Gastrocnemius medialis (tissue), 4 donors: ENCODE measurements at regions not wholly inside any gene's neighbourhood (a gene's known extent, or its start where the extent isn't known, plus 50 kb on each side); places are given as distances from the start of the nearest gene placed in this dataset.

ENCODE experiments used
- ATAC-seq, 2 donors: fragments of 150-250 bp; one replicate each; pipeline ENCODE4 v1.9.1; 2016
- DNase-seq, 2 donors: peaks; one replicate each; pipeline ENCODE4 v3.0.0-alpha.2; 2019
- H3K27ac ChIP-seq, 4 donors: fragments of 200-600 bp; sonication (generic); 1 replicate in 1 of 4; 2 replicates in 3 of 4; pipeline ENCODE4 v1.5.1; 2016 to 2018; ENCODE audit warnings: mild to moderate bottlenecking in 2 of 4, moderate library complexity in 1 of 4
- H3K27me3 ChIP-seq, 3 donors: fragments of 200-600 bp; sonication (generic) in 2 of 3; 1 replicate in 1 of 3; 2 replicates in 2 of 3; pipeline versions ENCODE4 v1.5.1 to v1.6.0; 2016 to 2019; ENCODE audit warnings: mild to moderate bottlenecking in 1 of 3, moderate library complexity in 1 of 3
- H3K36me3 ChIP-seq, 2 donors: fragments of 200-600 bp; sonication (generic) in 1 of 2; one replicate each; pipeline ENCODE4 v1.5.1; 2017 to 2018
- H3K4me1 ChIP-seq, 2 donors: fragments of 200-600 bp; sonication (generic) in 1 of 2; one replicate each; pipeline ENCODE4 v1.5.1; 2016 to 2017; ENCODE audit warnings: mild to moderate bottlenecking in 2 of 2
- H3K4me3 ChIP-seq, 4 donors: fragments of 200-600 bp; sonication (generic) in 3 of 4; 1 replicate in 1 of 4; 2 replicates in 3 of 4; pipeline ENCODE4 v1.5.1; 2016 to 2019; ENCODE audit warnings: mild to moderate bottlenecking in 2 of 4
- H3K9me3 ChIP-seq, 3 donors: fragments of 200-600 bp; sonication (generic) in 2 of 3; 1 replicate in 1 of 3; 2 replicates in 2 of 3; pipeline ENCODE4 v1.5.1; 2016 to 2019
- POLR2A ChIP-seq, 2 donors: fragments of 450-650 bp; IDR thresholded peaks; one replicate each; pipeline ENCODE4 v1.6.1; 2017; ENCODE audit warnings: antibody characterized with exemption in 2 of 2, mild to moderate bottlenecking in 2 of 2, moderate library complexity in 2 of 2
- in situ Hi-C, 4 donors: fragments of 200-750 bp; cut with MboI; loops; one replicate each; pipeline versions ENCODE4 v1.15.0 to v1.8.0; 2017; ENCODE audit warnings: low sequenced_read_pairs in 4 of 4
- intact Hi-C: fragments of 100-400 bp; cut with DNase I; formaldehyde crosslinking; loops from one replicate; pipeline ENCODE4 v1.15.1; 2023; ENCODE audit warnings: low total_unique reads
- TF ChIP-seq, protein P1 (sequence below), 5 experiments: fragments of 450-650 bp in 3 of 5; fragments of 200-600 bp in 2 of 5; sonication (generic) in 2 of 5; IDR thresholded peaks in 4 of 5; conservative IDR thresholded peaks in 1 of 5; 1 replicate in 4 of 5; 2 replicates in 1 of 5; pipeline ENCODE4 v1.5.1; 2016 to 2019; ENCODE audit warnings: antibody characterized with exemption in 5 of 5, mild to moderate bottlenecking in 3 of 5, moderate library complexity in 3 of 5

DNA sequence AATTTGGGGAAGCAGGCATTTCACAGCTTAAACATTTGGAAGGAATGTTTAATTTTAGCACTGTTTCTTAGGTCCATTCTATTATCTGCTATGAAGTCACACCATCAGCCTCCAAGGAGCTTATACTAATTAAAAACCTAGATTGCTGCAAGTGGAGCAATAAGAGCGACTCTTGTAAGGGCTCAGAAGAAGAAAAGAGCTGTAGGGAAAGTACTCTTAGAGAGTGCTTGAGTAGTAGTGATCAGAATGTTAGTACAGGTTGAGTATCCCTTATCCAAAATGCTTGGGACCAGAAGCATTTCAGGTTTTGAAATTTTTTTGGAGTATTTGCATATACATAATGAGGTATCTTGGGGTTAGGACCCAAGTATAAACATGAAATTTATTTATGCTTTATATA, 285.3 kb downstream of the UBE3D start:
- DNase-seq, result no peak
- Histone ChIP-seq H3K36me3 (no peaks in the 10 kb centered on the region), H3K27me3 (no peaks in the 10 kb centered on the region), H3K9me3 (no peaks in the 10 kb centered on the region), H3K27ac (no peak overlapping the region), H3K4me3 (no peak overlapping the region), H3K4me1 (no peaks in the 10 kb centered on the region)
- TF ChIP-seq, protein P1, sequence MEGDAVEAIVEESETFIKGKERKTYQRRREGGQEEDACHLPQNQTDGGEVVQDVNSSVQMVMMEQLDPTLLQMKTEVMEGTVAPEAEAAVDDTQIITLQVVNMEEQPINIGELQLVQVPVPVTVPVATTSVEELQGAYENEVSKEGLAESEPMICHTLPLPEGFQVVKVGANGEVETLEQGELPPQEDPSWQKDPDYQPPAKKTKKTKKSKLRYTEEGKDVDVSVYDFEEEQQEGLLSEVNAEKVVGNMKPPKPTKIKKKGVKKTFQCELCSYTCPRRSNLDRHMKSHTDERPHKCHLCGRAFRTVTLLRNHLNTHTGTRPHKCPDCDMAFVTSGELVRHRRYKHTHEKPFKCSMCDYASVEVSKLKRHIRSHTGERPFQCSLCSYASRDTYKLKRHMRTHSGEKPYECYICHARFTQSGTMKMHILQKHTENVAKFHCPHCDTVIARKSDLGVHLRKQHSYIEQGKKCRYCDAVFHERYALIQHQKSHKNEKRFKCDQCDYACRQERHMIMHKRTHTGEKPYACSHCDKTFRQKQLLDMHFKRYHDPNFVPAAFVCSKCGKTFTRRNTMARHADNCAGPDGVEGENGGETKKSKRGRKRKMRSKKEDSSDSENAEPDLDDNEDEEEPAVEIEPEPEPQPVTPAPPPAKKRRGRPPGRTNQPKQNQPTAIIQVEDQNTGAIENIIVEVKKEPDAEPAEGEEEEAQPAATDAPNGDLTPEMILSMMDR (IDR thresholded peaks at IDR 0.05 in 4 of 5, conservative IDR thresholded peaks at IDR 0.05 in 1 of 5), result no peak
- no peak for TF ChIP-seq POLR2A (IDR thresholded peaks at IDR 0.05)
- in situ Hi-C loops (no loop called here), intact Hi-C loops (no loop called here)
- ATAC-seq, result no peak

DNA sequence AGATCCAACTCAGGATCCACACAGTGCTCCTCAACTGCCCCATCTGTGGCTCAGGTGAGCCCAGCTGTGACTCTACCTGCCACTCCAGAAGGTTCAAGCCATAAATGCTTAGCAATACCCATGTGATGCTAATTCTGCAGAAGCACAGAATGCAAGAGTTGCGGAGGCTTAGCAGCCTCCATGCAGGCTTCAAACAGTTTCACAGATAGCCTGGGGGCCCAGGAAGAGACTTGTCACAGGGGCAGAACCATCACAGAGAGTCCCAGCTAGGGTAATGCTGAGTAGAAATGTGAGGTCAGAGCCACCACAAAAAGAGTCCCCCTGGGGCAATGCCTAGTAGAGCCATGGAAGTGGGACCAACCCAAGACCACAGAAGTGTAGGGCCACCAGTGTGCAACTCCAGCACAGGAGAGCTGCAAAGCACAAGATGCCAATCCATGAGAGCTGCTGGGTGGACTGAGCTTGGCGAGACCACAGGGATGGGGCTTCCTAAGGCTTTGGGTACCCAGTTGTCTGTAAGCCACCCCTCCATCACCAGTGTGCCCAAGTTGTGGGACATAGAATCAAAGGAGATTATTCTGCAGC, 283.9 kb downstream of the UBE3D start:
- Histone ChIP-seq H3K9me3 (no peaks in the 10 kb centered on the region), H3K27ac (no peak overlapping the region), H3K36me3 (no peaks in the 10 kb centered on the region), H3K27me3 (no peaks in the 10 kb centered on the region), H3K4me3 (no peak overlapping the region), H3K4me1 (no peaks in the 10 kb centered on the region)
- no peak for DNase-seq
- TF ChIP-seq, protein P1 (IDR thresholded peaks at IDR 0.05 in 4 of 5, conservative IDR thresholded peaks at IDR 0.05 in 1 of 5), result no peak
- no peak for TF ChIP-seq POLR2A (IDR thresholded peaks at IDR 0.05)
- in situ Hi-C loops, result no loop called here
- intact Hi-C loops, result no loop called here
- ATAC-seq, result no peak

DNA sequence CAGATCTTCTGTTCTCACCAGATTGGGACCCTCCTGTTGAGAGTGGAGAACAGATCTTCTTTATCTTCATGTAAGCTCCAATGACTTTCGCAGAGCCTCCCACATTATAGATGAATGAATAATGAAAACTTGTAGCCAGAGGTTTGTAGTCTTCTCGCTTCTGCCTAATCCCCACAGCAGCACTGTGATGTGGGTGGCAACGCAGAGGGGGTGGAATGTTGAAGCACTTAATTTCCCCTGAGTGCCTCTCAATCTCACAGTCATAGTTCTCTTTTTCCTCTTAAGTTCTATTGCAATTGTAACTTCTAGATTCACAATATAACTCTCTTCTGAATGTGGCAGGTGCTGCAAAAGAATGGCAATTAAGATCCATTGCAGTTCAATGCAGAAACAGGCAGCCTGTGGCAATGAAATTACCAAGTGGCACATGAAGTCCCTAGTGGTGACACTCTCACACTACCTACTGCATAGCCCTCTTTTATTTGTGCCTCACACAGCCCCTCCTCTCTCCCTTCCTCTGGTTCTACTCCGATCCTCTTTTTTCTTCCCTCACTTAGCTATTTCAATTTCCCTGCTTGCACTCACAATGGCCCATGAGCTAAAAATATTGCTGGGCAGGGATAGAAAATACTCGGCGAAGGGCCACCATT, 281.9 kb downstream of the UBE3D start:
- no peaks in the 10 kb centered on the region for H3K27me3 ChIP-seq
- no peak for ATAC-seq
- H3K4me1 ChIP-seq, result no peaks in the 10 kb centered on the region
- in situ Hi-C loops, result no loop called here
- no peaks in the 10 kb centered on the region for H3K36me3 ChIP-seq
- intact Hi-C loops, result no loop called here
- no peaks in the 10 kb centered on the region for H3K9me3 ChIP-seq
- H3K27ac ChIP-seq, result no peak overlapping the region
- no peak overlapping the region for H3K4me3 ChIP-seq
- TF ChIP-seq POLR2A (IDR thresholded peaks at IDR 0.05), result no peak
- TF ChIP-seq, protein P1 (IDR thresholded peaks at IDR 0.05 in 4 of 5, conservative IDR thresholded peaks at IDR 0.05 in 1 of 5), result no peak
- DNase-seq, result no peak

DNA sequence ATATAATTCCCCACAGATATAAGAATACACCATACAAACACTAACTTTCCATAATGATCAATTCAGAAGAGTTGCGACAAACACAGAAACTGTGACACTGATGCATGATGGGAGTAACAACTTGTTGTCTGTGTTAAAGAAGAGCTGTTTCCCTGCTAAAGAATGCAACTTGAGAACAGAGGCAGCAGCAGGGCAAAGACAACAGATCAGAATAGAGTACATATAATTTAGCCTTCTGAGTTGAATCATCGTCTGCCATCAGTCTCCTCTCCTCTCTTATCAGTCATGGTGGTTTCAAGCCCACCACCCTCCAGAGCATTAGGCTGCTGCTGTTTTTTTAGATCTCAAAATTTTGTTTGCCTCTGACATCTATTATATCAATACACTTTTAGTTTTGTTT, 280.4 kb downstream of the UBE3D start:
- Histone ChIP-seq H3K36me3 (no peaks in the 10 kb centered on the region), H3K9me3 (no peaks in the 10 kb centered on the region), H3K4me3 (no peak overlapping the region), H3K4me1 (no peaks in the 10 kb centered on the region), H3K27me3 (no peaks in the 10 kb centered on the region), H3K27ac (no peak overlapping the region)
- no peak for ATAC-seq
- no peak for TF ChIP-seq POLR2A (IDR thresholded peaks at IDR 0.05)
- TF ChIP-seq, protein P1 (IDR thresholded peaks at IDR 0.05 in 4 of 5, conservative IDR thresholded peaks at IDR 0.05 in 1 of 5), result no peak
- intact Hi-C loops (no loop called here), in situ Hi-C loops (no loop called here)
- no peak for DNase-seq

DNA sequence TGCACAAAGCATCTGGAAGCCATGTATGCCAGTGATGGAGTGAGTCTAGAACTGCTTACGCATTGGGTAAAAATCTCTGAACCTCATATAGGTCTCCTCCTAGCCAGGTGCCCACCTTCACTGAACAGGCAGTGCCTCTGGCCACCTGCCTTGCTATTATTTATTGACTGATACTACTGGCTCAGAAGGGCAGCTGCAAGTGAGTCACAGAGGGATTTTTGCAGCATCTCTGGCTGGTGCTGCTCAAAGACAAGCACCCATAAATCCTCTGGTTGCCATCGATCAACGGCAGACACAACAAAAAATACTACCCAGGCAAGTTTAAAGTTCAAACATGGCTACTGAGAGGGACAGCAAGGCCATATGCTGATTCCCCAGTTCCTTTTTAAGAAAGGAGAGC, 279.4 kb downstream of the UBE3D start:
- H3K4me3 ChIP-seq, result no peak overlapping the region
- in situ Hi-C loops (no loop called here), intact Hi-C loops (no loop called here)
- no peak for ATAC-seq
- no peaks in the 10 kb centered on the region for H3K36me3 ChIP-seq
- TF ChIP-seq, protein P1 (IDR thresholded peaks at IDR 0.05 in 4 of 5, conservative IDR thresholded peaks at IDR 0.05 in 1 of 5), result no peak
- TF ChIP-seq POLR2A (IDR thresholded peaks at IDR 0.05), result no peak
- no peaks in the 10 kb centered on the region for H3K27me3 ChIP-seq
- H3K27ac ChIP-seq, result no peak overlapping the region
- no peaks in the 10 kb centered on the region for H3K4me1 ChIP-seq
- no peaks in the 10 kb centered on the region for H3K9me3 ChIP-seq
- DNase-seq, result no peak
